Fibroblast of skin of left biceps (primary cell): ENCODE measurements at regions not wholly inside any gene's neighbourhood (a gene's known extent, or its start where the extent isn't known, plus 50 kb on each side); places are given as distances from the start of the nearest gene placed in this dataset.
"Not testable (repeated sequence)": the region's sequence is repeated elsewhere in the genome, so short reads cannot be mapped to it uniquely, and the experiment has no call there.

Source experiments
- DNase-seq, 2 experiments: peaks; one replicate each; pipeline ENCODE4 v3.0.0-alpha.2; 2013; ENCODE audit warnings: low read depth in 2 of 2

GRCh38 chr3:17840651-17841050, 98.2 kb upstream of the TBC1D5 start:
- DNase-seq, result no peak

GRCh38 chr3:17840126-17840525, 97.7 kb upstream of the TBC1D5 start:
- no peak for DNase-seq

GRCh38 chr3:17836919-17837318, 94.5 kb upstream of the TBC1D5 start:
- DNase-seq, result no peak

GRCh38 chr3:17836092-17836491, 93.7 kb upstream of the TBC1D5 start:
- no peak for DNase-seq

- DNase-seq, result no peak
These were observed 91.5 kb upstream of the TBC1D5 start for GRCh38 chr3:17833786-17834559.

- DNase-seq, result no peak
These were observed 89.6 kb upstream of the TBC1D5 start for GRCh38 chr3:17832016-17832415.

GRCh38 chr3:17831366-17831765, 88.9 kb upstream of the TBC1D5 start:
- no peak for DNase-seq

- DNase-seq, result peak in 1 of 2 experiments; percentile 55
These were observed 88.4 kb upstream of the TBC1D5 start for GRCh38 chr3:17830788-17831187.

- no peak for DNase-seq
These were observed 86.0 kb upstream of the TBC1D5 start for GRCh38 chr3:17828388-17828787.

- DNase-seq, result no peak
These were observed 82.9 kb upstream of the TBC1D5 start for GRCh38 chr3:17825298-17825697.

- no peak for DNase-seq
These were observed 81.4 kb upstream of the TBC1D5 start for GRCh38 chr3:17823816-17824215.

GRCh38 chr3:17823036-17823435, 80.6 kb upstream of the TBC1D5 start:
- no peak for DNase-seq

GRCh38 chr3:17820704-17821103, 78.3 kb upstream of the TBC1D5 start:
- DNase-seq, result no peak

- no peak for DNase-seq
These were observed 77.8 kb upstream of the TBC1D5 start for GRCh38 chr3:17820275-17820674.

- not testable (repeated sequence) for DNase-seq
These were observed 75.5 kb upstream of the TBC1D5 start for GRCh38 chr3:17817973-17818372.

- DNase-seq, result no peak
These were observed 75.1 kb upstream of the TBC1D5 start for GRCh38 chr3:17817545-17817944.

GRCh38 chr3:17816839-17817238, 74.4 kb upstream of the TBC1D5 start:
- DNase-seq, result not testable (repeated sequence)

GRCh38 chr3:17812328-17812727, 69.9 kb upstream of the TBC1D5 start:
- DNase-seq, result not testable (repeated sequence)

GRCh38 chr3:17811646-17812045, 69.2 kb upstream of the TBC1D5 start:
- no peak for DNase-seq

- DNase-seq, result peak in 1 of 2 experiments; percentile 20
These were observed 68.3 kb upstream of the TBC1D5 start for GRCh38 chr3:17810759-17811158.

- DNase-seq, result peak in 1 of 2 experiments; percentile 15
These were observed 66.6 kb upstream of the TBC1D5 start for GRCh38 chr3:17808994-17809393.

GRCh38 chr3:17806876-17807275, 64.4 kb upstream of the TBC1D5 start:
- no peak for DNase-seq

- no peak for DNase-seq
These were observed 63.8 kb upstream of the TBC1D5 start for GRCh38 chr3:17806201-17806600.

- no peak for DNase-seq
These were observed 63.1 kb upstream of the TBC1D5 start for GRCh38 chr3:17805461-17805940.
